ENCODE measurements at regions not wholly inside any gene's neighbourhood (a gene's known extent, or its start where the extent isn't known, plus 50 kb on each side); places are given as distances from the start of the nearest gene placed in this dataset.

- TF ChIP-seq CTCF (IDR thresholded peaks at IDR 0.05; ENCODE audit: low read length) (no peak), EZH2 (IDR thresholded peaks at IDR 0.05; ENCODE audit: borderline replicate concordance, low read length) (no peak)
These were observed 720.8 kb downstream of the PLA2G4A start for GRCh38 chr1:187549540-187549939.
